NCI-H2107 treated with DMSO at 0.1 percent for 48 hours (cell line): ENCODE measurements at regions not wholly inside any gene's neighbourhood (a gene's known extent, or its start where the extent isn't known, plus 50 kb on each side); places are given as distances from the start of the nearest gene placed in this dataset.
A peak's percentile ranks its signal among the peaks of the same experiment; 100 is the strongest.

ENCODE experiments used
- DNase-seq: peaks from one replicate; lab custom pipeline; 2025; ENCODE audit not compliant: unreplicated experiment; lab: John Stamatoyannopoulos, UW

GRCh38 chr9:23423999-23424398 is 402.0 kb downstream of the ELAVL2 start:
- DNase-seq, result no peak

- no peak for DNase-seq
Observed at GRCh38 chr9:23426144-23426543, 399.9 kb downstream of the ELAVL2 start.

- DNase-seq, result no peak
Observed at GRCh38 chr9:23431459-23431858, 394.6 kb downstream of the ELAVL2 start.

- no peak for DNase-seq
Observed at GRCh38 chr9:23434654-23435053, 391.4 kb downstream of the ELAVL2 start.

- no peak for DNase-seq
Observed at GRCh38 chr9:23438299-23438907, 387.6 kb downstream of the ELAVL2 start.

GRCh38 chr9:23441275-23441674 is 384.8 kb downstream of the ELAVL2 start:
- DNase-seq, result no peak

GRCh38 chr9:23444658-23445057 is 381.4 kb downstream of the ELAVL2 start:
- DNase-seq, result no peak

- DNase-seq, result no peak
Observed at GRCh38 chr9:23447166-23447565, 378.9 kb downstream of the ELAVL2 start.

GRCh38 chr9:23447944-23448343 is 378.1 kb downstream of the ELAVL2 start:
- no peak for DNase-seq

- DNase-seq, result no peak
Observed at GRCh38 chr9:23451802-23452418, 374.1 kb downstream of the ELAVL2 start.

GRCh38 chr9:23464275-23464674 is 361.8 kb downstream of the ELAVL2 start:
- DNase-seq, result no peak

- DNase-seq, result no peak
Observed at GRCh38 chr9:23467276-23467675, 358.8 kb downstream of the ELAVL2 start.

- no peak for DNase-seq
Observed at GRCh38 chr9:23477908-23478307, 348.1 kb downstream of the ELAVL2 start.

GRCh38 chr9:23483566-23483965 is 342.5 kb downstream of the ELAVL2 start:
- no peak for DNase-seq

GRCh38 chr9:23492126-23493002 is 333.7 kb downstream of the ELAVL2 start:
- DNase-seq, result peak; percentile 6

- no peak for DNase-seq
Observed at GRCh38 chr9:23493219-23493618, 332.8 kb downstream of the ELAVL2 start.

GRCh38 chr9:23496489-23497136 is 329.4 kb downstream of the ELAVL2 start:
- no peak for DNase-seq

- DNase-seq, result no peak
Observed at GRCh38 chr9:23497137-23497504, 328.9 kb downstream of the ELAVL2 start.

- DNase-seq, result no peak
Observed at GRCh38 chr9:23502004-23502403, 324.0 kb downstream of the ELAVL2 start.

GRCh38 chr9:23522952-23523351 is 303.1 kb downstream of the ELAVL2 start:
- no peak for DNase-seq

GRCh38 chr9:23524607-23525155 is 301.4 kb downstream of the ELAVL2 start:
- no peak for DNase-seq
